Jurkat, Clone E6-1 (cell line): ENCODE measurements at regions not wholly inside any gene's neighbourhood (a gene's known extent, or its start where the extent isn't known, plus 50 kb on each side); places are given as distances from the start of the nearest gene placed in this dataset.

ENCODE experiments used
- DNase-seq: peaks from one replicate; pipeline ENCODE4 v3.0.0-alpha.2; 2011; ENCODE audit warnings: low read depth, low spot score
- H3K4me3 ChIP-seq: 2 replicates; pipeline ENCODE4 v1.5.1; 2011; ENCODE audit warnings: mild to moderate bottlenecking, low read length, control low read depth, moderate library complexity

- no peak overlapping the region for H3K4me3 ChIP-seq
- no peak for DNase-seq
Measured at GRCh38 chr7:33824911-33825459, 80.4 kb upstream of the BMPER start.

GRCh38 chr7:33825644-33826043 lies 79.7 kb upstream of the BMPER start:
- DNase-seq, result no peak
- H3K4me3 ChIP-seq, result no peak overlapping the region

DNA sequence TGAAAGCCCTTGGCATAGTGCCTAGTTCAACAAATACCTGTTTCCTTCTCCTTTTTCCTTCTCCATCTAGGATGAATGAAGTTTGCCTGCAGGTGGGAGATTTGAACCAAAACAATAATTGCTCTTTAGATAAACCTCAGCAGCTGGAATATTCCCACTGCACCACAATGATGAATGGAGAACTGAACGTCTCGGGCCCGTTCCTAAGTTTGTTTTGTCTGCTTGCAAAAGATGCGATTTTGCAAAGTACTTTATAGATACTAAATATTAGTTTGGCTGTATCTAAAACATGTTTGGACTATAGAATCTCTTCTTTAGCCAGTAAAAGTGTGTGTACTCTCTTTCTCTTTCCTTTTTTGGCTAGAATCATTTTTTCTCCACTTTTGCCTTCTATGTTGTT lies 75.8 kb upstream of the BMPER start:
- no peak overlapping the region for H3K4me3 ChIP-seq
- no peak for DNase-seq

GRCh38 chr7:33831389-33832141 lies 73.8 kb upstream of the BMPER start:
- DNase-seq, result no peak

GRCh38 chr7:33832271-33832721 lies 73.0 kb upstream of the BMPER start:
- no peak overlapping the region for H3K4me3 ChIP-seq
- no peak for DNase-seq

More at GRCh38 chr7:33831389-33832141, 73.8 kb upstream of the BMPER start:
- no peak overlapping the region for H3K4me3 ChIP-seq

- no peak overlapping the region for H3K4me3 ChIP-seq
- DNase-seq, result peak; percentile 23
Measured at GRCh38 chr7:33836797-33837355, 68.5 kb upstream of the BMPER start.

GRCh38 chr7:33837356-33837851 lies 67.9 kb upstream of the BMPER start:
- no peak overlapping the region for H3K4me3 ChIP-seq
- no peak for DNase-seq

- no peak overlapping the region for H3K4me3 ChIP-seq
- DNase-seq, result no peak
Measured at GRCh38 chr7:33841031-33841430, 64.3 kb upstream of the BMPER start.

GRCh38 chr7:33841705-33842129 lies 63.6 kb upstream of the BMPER start:
- no peak overlapping the region for H3K4me3 ChIP-seq
- DNase-seq, result no peak

- no peak overlapping the region for H3K4me3 ChIP-seq
- DNase-seq, result no peak
Measured at GRCh38 chr7:33842150-33842549, 63.2 kb upstream of the BMPER start.

GRCh38 chr7:33845991-33846509 lies 59.3 kb upstream of the BMPER start:
- DNase-seq, result no peak
- no peak overlapping the region for H3K4me3 ChIP-seq

- no peak for DNase-seq
- no peak overlapping the region for H3K4me3 ChIP-seq
Measured at GRCh38 chr7:33849004-33849403, 56.3 kb upstream of the BMPER start.

DNA sequence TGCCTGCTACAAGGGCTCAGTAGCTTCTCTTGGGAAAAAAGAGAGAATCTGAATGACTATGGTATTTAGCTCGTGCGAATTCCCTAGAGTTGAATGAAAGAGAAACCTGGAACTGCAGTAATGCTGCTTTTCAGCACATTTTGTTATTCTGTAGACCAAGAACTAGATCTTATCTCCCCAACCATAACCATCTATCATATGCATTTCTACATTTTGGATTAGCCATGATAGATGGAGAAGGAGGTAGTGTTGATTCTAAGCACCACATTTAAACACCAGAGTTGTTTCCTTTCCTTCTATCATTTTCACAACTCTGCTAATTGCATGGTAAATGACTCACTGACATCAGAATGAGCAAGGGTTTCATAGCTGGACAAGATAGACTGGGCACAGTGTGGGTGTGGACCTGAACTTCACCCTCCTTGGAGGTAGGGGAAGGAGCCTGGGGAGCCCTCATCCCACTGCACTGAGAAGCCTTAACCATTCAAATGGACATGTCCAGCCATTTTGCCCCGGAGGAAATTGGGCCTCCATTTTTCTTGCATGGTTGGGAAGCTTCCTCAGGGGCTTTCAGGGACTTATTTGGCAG lies 55.3 kb upstream of the BMPER start:
- DNase-seq, result no peak
- H3K4me3 ChIP-seq, result no peak overlapping the region

DNA sequence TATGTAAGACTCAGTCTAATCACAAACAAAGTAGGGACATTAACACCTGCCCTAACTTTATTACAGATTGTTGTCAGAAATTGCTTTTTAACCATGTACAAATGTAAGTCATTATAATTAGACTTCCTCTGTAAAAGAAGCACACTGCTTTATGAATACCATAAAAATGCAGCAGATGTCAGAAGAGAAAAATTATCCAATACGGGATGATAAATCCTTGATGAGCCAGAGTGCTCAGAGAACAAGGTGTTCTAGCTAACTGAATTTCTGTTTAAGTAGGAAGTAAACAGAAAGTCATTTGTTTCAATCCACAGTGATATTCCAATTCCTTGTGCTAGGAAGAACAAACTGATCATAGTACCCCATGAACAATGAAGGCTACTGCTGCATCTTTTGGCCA lies 54.6 kb upstream of the BMPER start:
- no peak overlapping the region for H3K4me3 ChIP-seq
- DNase-seq, result no peak

DNA sequence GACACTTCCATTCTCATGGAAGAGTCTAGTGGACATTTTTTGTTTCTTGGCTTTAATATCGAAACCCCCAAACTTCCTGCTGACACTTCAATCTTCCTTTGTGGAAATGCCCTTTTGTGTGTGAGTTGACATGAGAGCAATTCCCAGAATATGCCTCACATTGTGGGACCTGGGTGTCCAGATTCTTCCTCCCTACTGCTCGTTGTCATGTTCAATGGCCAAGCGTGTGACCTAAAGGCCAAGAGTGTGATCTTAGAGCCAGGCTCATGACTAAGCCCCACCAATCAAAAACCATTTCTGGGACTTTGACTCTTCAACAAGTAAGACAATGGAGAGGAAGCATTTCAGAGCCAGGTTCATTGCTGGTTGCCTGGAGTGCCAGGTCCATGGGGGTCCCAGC lies 52.5 kb upstream of the BMPER start:
- H3K4me3 ChIP-seq, result no peak overlapping the region
- no peak for DNase-seq

DNA sequence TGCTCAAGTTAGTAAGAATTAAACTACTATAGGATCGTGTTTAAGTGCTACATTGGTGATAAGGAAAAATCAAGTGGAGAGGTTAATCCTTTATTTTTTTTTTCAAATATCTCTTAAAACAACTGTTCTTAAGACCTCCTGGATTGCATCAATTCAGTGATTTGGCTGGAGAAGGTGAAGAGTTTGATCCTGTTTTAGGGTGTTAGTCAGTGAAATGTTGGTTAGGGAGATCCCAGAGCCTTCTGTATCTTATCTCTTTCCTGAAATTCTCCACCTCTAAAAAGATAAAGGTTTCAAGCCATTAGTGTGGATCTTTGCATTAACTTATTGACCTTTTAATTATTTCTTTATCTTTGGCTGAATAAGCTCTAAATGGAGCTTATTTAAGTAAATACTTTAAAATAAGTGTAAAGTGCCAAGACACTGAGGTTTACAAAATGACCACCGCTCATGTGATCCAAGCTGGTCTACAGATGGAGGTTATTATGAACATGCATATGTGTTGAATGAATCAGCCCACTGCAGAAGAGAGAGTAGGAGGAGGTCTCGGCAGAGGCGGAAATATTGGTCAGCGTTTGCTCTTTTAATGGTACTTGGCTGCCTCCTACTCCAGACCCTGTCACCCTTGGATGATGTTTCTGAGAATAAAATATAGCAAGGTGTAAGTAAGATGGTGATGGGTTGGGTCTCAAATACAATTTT lies 51.8 kb upstream of the BMPER start:
- no peak for DNase-seq
- no peak overlapping the region for H3K4me3 ChIP-seq

- no peak overlapping the region for H3K4me3 ChIP-seq
- no peak for DNase-seq
Measured at GRCh38 chr7:33854178-33854577, 51.2 kb upstream of the BMPER start.

- no peak for DNase-seq
- H3K4me3 ChIP-seq, result no peak overlapping the region
Measured at GRCh38 chr7:33854801-33855350, 50.5 kb upstream of the BMPER start.
